Endothelial cell of umbilical vein (primary cell): ENCODE measurements at regions not wholly inside any gene's neighbourhood (a gene's known extent, or its start where the extent isn't known, plus 50 kb on each side); places are given as distances from the start of the nearest gene placed in this dataset.

Source experiments
- CTCF ChIP-seq, 2 donors: IDR thresholded peaks; 1 replicate in 1 of 2; 2 replicates in 1 of 2; pipeline ENCODE4 v1.5.1; 2011; ENCODE audit warnings: low read length in 2 of 2, mild to moderate bottlenecking in 2 of 2, moderate library complexity in 2 of 2, control low read depth in 1 of 2, inconsistent platforms in 1 of 2, low read depth in 1 of 2; ENCODE audit not compliant: insufficient read depth in 1 of 2; ENCODE audit errors: extremely low read depth in 1 of 2
- EZH2 ChIP-seq: IDR thresholded peaks from 2 replicates; pipeline ENCODE4 v1.6.1; 2012; ENCODE audit warnings: borderline replicate concordance, low read depth, mild to moderate bottlenecking, moderate library complexity, low read length, inconsistent platforms; ENCODE audit not compliant: severe bottlenecking
- FOS ChIP-seq: IDR thresholded peaks from 2 replicates; pipeline ENCODE4 v1.6.1; 2011; ENCODE audit warnings: mild to moderate bottlenecking, low read length, moderate library complexity, borderline replicate concordance; ENCODE audit not compliant: insufficient read depth
- GATA2 ChIP-seq: IDR thresholded peaks from 2 replicates; pipeline ENCODE4 v1.7.0; 2011; ENCODE audit warnings: low read depth, mild to moderate bottlenecking, moderate library complexity, mixed read lengths, low read length; ENCODE audit not compliant: insufficient read length, insufficient read depth
- JUN ChIP-seq: IDR thresholded peaks from 2 replicates; pipeline ENCODE4 v1.6.1; 2011; ENCODE audit warnings: borderline replicate concordance, low read depth; ENCODE audit not compliant: insufficient read length, insufficient read depth
- MYC ChIP-seq: IDR thresholded peaks from one replicate; pipeline ENCODE4 v1.6.1; 2011; ENCODE audit warnings: mild to moderate bottlenecking, low read depth, low read length
- POLR2A ChIP-seq: IDR thresholded peaks from 2 replicates; pipeline ENCODE4 v1.6.1; 2012; ENCODE audit warnings: low read depth, mild to moderate bottlenecking, control low read depth, low read length
- POLR2AphosphoS5 ChIP-seq: IDR thresholded peaks from 2 replicates; pipeline ENCODE4 v1.6.1; 2012; ENCODE audit warnings: low read depth, mild to moderate bottlenecking, control low read depth, low read length, moderate library complexity; ENCODE audit not compliant: insufficient read depth
- TF ChIP-seq, protein P1 (sequence below): IDR thresholded peaks from 2 replicates; pipeline ENCODE4 v1.6.1; 2011; ENCODE audit not compliant: insufficient read depth, insufficient read length

- TF ChIP-seq CTCF (IDR thresholded peaks at IDR 0.05; ENCODE audit: extremely low read depth in 1 of 2, insufficient read depth in 1 of 2, low read depth in 1 of 2, low read length in 2 of 2) (no peak), POLR2A (no peak), POLR2AphosphoS5 (no peak), MYC (no peak), EZH2 (no peak), JUN (no peak), FOS (no peak), GATA2 (no peak)
- TF ChIP-seq, protein P1, sequence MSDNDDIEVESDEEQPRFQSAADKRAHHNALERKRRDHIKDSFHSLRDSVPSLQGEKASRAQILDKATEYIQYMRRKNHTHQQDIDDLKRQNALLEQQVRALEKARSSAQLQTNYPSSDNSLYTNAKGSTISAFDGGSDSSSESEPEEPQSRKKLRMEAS: no peak
Observed at GRCh38 chr7:32676249-32676941, 181.1 kb downstream of the AVL9 start.
